Lung (tissue), 11 donors: ENCODE measurements at regions not wholly inside any gene's neighbourhood (a gene's known extent, or its start where the extent isn't known, plus 50 kb on each side); places are given as distances from the start of the nearest gene placed in this dataset.

Experiments
- ATAC-seq: fragments of 200-7000 bp; cut with Tn5 transposase; one replicate; pipeline ENCODE4 v1.9.1; 2020; ENCODE audit warnings: moderate number of reproducible peaks; ENCODE audit not compliant: insufficient read depth, low FRiP score
- DNase-seq, 3 donors: peaks; one replicate each; pipeline ENCODE4 v3.0.0-alpha.2; 2013 to 2017
- H3K27ac ChIP-seq, 2 donors: one replicate each; pipeline ENCODE4 v1.5.1; 2013; ENCODE audit warnings: mild to moderate bottlenecking in 2 of 2, moderate library complexity in 2 of 2, control low read depth in 1 of 2, inconsistent platforms in 1 of 2, low read depth in 1 of 2, low read length in 1 of 2
- H3K27me3 ChIP-seq, 3 donors: one replicate each; pipeline ENCODE4 v1.5.1; 2013; ENCODE audit warnings: low read length in 2 of 3; ENCODE audit not compliant: control insufficient read depth in 3 of 3, insufficient read depth in 3 of 3
- H3K36me3 ChIP-seq, 4 donors: one replicate each; pipeline ENCODE4 v1.5.1; 2013; ENCODE audit warnings: low read length in 4 of 4, mild to moderate bottlenecking in 1 of 4, moderate library complexity in 1 of 4; ENCODE audit not compliant: control insufficient read depth in 4 of 4, insufficient read depth in 4 of 4
- H3K4me1 ChIP-seq, 5 donors: one replicate each; pipeline ENCODE4 v1.5.1; 2013; ENCODE audit warnings: low read length in 5 of 5, mild to moderate bottlenecking in 2 of 5, moderate library complexity in 1 of 5; ENCODE audit not compliant: control insufficient read depth in 5 of 5, insufficient read depth in 5 of 5
- H3K4me3 ChIP-seq: one replicate; pipeline ENCODE4 v1.5.1; 2013; ENCODE audit warnings: mild to moderate bottlenecking, control low read depth, moderate library complexity
- H3K9ac ChIP-seq, 2 donors: one replicate each; pipeline ENCODE4 v1.5.1; 2013; ENCODE audit warnings: low read length in 2 of 2, control low read depth in 1 of 2; ENCODE audit not compliant: insufficient read depth in 1 of 2
- H3K9me3 ChIP-seq, 4 donors: one replicate each; pipeline ENCODE4 v1.5.1; 2013; ENCODE audit warnings: low read length in 3 of 4, mild to moderate bottlenecking in 1 of 4, moderate library complexity in 1 of 4; ENCODE audit not compliant: control insufficient read depth in 4 of 4, insufficient read depth in 3 of 4
- CTCF ChIP-seq: IDR thresholded peaks from 2 replicates; pipeline ENCODE4 v1.5.1; 2012; ENCODE audit warnings: mild to moderate bottlenecking; ENCODE audit errors: control extremely low read depth, extremely low read depth
- WGBS, 2 donors: extraction: QIAGEN DNeasy Blood & Tissue Kit; methylation state at CpG; one replicate each; pipeline ENCODE4 v1.1.7; 2013; 5-methylcytosine and 5-hydroxymethylcytosine counted together
- donor health status: control.
- donor health status: control.
- donor health status: Bipolar disorder and iron deficiency.
- donor health status: healthy.
- donor health status: DM: yes; HTN: yes; CAD: no.

GRCh38 chr3:66738625-66739365, 238.0 kb upstream of the LRIG1 start:
- 79 to 87% methylated on average over 7 of the region's 7 CpGs for WGBS, 2 donors
- TF ChIP-seq CTCF = no peak
- H3K4me3 ChIP-seq = no peak overlapping the region
- peaks cover 0 to 6% (median 0%) of the 10 kb centered on the region in 5 donors for H3K4me1 ChIP-seq
- DNase-seq (peak in 1 of 3 donors; percentile 32), ATAC-seq (no peak)
- H3K27me3 ChIP-seq = no peaks in the 10 kb centered on the region
- peaks cover 0 to under 1% (median 0%) of the 10 kb centered on the region in 4 donors for H3K9me3 ChIP-seq
- no peak overlapping the region for H3K27ac ChIP-seq
- no peaks in the 10 kb centered on the region for H3K36me3 ChIP-seq
- no peak overlapping the region for H3K9ac ChIP-seq

GRCh38 chr3:66740260-66740659, 239.4 kb upstream of the LRIG1 start:
- no peak for DNase-seq
- TF ChIP-seq CTCF = no peak
- 86 to 95% methylated on average over 4 of the region's 4 CpGs for WGBS, 2 donors

GRCh38 chr3:66744521-66744920, 243.7 kb upstream of the LRIG1 start:
- no peak for ATAC-seq
- Histone ChIP-seq H3K4me1 (peaks cover 0 to 5% (median 0%) of the 10 kb centered on the region in 5 donors), H3K9ac (no peak overlapping the region), H3K4me3 (no peak overlapping the region), H3K36me3 (no peaks in the 10 kb centered on the region), H3K27ac (no peak overlapping the region), H3K9me3 (no peaks in the 10 kb centered on the region), H3K27me3 (no peaks in the 10 kb centered on the region)
- DNase-seq = no peak
- 90 to 94% methylated on average over 1 of the region's 1 CpG for WGBS, 2 donors
- no peak for TF ChIP-seq CTCF

More at GRCh38 chr3:66740260-66740659, 239.4 kb upstream of the LRIG1 start:
- Histone ChIP-seq H3K27me3 (no peaks in the 10 kb centered on the region), H3K4me3 (no peak overlapping the region), H3K36me3 (no peaks in the 10 kb centered on the region), H3K4me1 (peaks cover 0 to 6% (median 0%) of the 10 kb centered on the region in 5 donors), H3K27ac (no peak overlapping the region), H3K9ac (no peak overlapping the region), H3K9me3 (no peaks in the 10 kb centered on the region)
- no peak for ATAC-seq

GRCh38 chr3:66744986-66745385, 244.2 kb upstream of the LRIG1 start:
- Histone ChIP-seq H3K4me1 (peaks cover 0 to 5% (median 0%) of the 10 kb centered on the region in 5 donors), H3K9me3 (no peaks in the 10 kb centered on the region), H3K27ac (no peak overlapping the region), H3K9ac (no peak overlapping the region), H3K36me3 (no peaks in the 10 kb centered on the region), H3K27me3 (no peaks in the 10 kb centered on the region), H3K4me3 (no peak overlapping the region)
- no peak for TF ChIP-seq CTCF
- ATAC-seq (no peak), DNase-seq (no peak)
- 87 to 92% methylated on average over 2 of the region's 2 CpGs for WGBS, 2 donors
